EL (cell line): ENCODE measurements at regions not wholly inside any gene's neighbourhood (a gene's known extent, or its start where the extent isn't known, plus 50 kb on each side); places are given as distances from the start of the nearest gene placed in this dataset.
"Not testable (repeated sequence)": the region's sequence is repeated elsewhere in the genome, so short reads cannot be mapped to it uniquely, and the experiment has no call there.

ENCODE experiments used
- DNase-seq: peaks from one replicate; pipeline ENCODE4 v3.0.0-alpha.2; 2016

DNA sequence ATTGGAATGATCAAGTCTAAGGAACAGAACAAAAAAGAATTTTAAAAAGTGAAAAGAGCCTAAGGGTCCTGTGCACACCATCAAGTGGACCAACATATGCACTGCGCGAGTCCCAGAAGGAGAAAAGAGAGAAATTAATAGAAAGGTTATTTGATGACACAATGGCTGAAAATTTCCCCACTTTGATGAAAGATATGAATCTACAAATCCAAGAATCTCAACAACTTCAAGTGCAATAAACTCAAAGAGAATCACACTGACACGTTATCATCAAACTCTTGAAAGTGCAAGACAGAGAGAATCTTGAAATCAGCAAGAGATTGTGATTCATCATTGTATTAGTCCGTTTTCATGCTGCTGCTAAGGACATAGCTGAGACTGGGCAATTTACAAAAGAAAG, 230.8 kb downstream of the ADAMTS15 start:
- no peak for DNase-seq

- not testable (repeated sequence) for DNase-seq
These were observed 233.8 kb downstream of the SNX19 start for GRCh38 chr11:130682471-130682870.

DNA sequence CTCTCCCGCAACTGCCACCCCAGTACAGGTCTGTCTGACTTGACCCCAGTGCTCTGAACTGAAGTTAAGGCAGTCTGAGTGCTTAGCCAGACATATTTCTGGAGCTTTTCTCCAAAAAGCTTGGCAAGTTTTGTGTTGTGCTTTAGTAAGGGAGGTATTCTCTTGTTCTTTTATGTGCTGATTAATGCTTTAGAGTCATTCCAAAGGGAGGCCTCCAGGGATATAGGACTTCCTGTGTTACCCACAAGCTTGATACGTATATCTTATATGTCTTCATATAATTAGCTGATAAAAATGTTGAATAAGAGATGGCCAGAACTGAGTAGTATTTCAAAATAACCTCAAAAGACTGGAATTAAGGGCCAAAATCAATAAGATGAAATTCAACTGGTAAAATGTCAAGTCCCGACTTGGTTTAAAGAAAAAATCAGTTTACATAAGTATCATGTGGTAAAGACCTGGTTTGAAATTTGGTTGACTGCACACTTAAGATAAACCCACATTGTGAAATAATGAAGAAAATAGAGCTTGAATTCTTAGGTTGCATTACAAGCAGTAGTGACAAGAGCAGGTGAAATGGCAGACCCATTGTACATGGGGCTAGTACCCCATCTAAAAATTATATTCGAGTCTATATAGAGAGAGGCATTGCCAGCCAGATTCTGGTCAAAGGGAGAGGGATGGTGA, 226.9 kb downstream of the SNX19 start:
- no peak for DNase-seq

GRCh38 chr11:130691581-130691980, 224.7 kb downstream of the SNX19 start:
- no peak for DNase-seq

- no peak for DNase-seq
These were observed 224.1 kb downstream of the SNX19 start for GRCh38 chr11:130692220-130692619.

DNA sequence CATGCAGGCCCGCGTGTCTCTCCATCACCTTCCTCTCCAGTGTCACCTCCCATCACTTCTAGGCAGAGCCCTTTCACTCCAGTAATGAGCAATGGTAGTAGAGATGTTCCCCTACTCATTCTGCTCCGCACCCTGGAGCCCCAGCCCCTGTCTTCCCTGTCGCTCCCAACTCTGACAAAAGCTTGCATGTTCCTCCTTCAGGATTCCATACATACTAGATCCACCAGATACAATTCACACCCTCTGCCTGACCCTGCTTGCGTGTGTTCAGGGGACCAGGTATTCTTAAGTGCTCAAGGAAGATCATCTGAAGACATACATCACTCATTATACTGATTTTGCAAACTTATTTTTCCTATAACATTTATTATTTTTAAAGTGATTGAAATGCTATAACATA, 222.7 kb downstream of the SNX19 start:
- DNase-seq, result no peak

DNA sequence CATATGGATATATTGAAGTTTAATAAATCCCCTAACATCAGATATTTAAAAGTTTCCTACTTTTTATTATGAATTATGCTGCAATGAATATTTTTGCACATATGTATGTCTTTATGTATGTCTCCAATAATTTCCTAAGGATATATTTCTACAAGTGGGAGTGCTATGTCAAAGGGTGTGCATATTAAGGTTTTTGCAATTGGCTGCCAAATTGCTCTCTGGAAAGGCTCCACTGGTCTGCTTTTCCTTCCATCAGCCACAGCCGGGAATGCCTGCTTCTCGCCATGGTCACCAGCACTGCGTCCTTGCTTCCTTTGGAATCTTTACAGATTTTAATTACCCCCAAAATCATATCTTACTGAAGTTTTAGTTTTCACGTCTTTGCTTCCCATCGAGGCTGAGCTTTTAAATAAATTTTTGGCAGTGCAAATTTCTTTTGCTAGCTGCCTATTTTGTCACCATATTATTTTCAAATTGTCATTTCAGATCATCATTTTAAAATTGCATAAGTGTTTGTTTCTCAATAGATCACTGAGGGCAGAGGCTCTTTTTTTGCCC, 221.7 kb downstream of the SNX19 start:
- DNase-seq, result no peak

DNA sequence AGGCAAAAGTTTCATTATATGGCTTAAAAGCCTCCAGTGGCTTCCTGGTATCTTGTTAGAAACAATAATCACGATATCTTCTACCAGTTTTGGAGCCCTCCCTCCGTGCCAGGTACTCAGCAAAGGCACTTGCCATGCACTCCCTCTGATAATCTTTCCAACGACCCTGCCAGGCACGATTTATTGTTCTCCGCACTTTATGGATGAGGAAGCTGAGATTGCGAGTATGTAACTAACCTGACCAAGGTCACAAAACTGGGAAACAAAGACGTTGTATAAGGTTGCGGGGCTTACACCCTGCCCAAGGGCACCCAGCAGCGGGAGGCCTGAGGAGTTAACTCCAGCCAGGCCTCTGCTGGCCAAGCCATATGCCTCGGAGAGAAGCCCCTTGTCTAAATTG, 218.1 kb downstream of the SNX19 start:
- DNase-seq, result no peak

GRCh38 chr11:130699561-130699960, 216.7 kb downstream of the SNX19 start:
- DNase-seq, result no peak

- no peak for DNase-seq
These were observed 216.2 kb downstream of the SNX19 start for GRCh38 chr11:130700092-130700491.

GRCh38 chr11:130703489-130704190, 212.6 kb downstream of the SNX19 start:
- DNase-seq, result no peak

- no peak for DNase-seq
These were observed 210.4 kb downstream of the SNX19 start for GRCh38 chr11:130705670-130706421.

DNA sequence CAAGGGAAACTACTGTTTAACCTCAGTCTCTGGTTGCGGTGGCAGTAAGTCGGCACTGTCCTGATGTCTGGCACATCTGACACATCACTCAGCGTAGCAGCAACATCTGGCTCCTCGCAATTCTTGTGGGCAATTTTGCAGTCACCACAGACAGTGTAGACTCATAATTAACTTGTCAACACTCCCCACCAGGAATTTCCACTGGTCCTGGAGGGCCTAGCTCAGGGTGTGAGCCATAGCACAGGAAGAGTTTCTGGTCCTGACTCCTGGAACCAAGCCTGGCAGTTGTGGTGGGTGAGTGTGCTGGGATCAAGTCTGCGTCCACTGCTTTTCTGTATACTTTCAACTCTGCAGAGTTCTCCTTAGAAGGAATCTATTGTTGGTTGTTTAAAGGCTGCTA, 209.7 kb downstream of the SNX19 start:
- DNase-seq, result peak; percentile 64

GRCh38 chr11:130707217-130707616, 209.1 kb downstream of the SNX19 start:
- DNase-seq, result no peak

- DNase-seq, result no peak
These were observed 206.7 kb downstream of the SNX19 start for GRCh38 chr11:130709531-130709930.

DNA sequence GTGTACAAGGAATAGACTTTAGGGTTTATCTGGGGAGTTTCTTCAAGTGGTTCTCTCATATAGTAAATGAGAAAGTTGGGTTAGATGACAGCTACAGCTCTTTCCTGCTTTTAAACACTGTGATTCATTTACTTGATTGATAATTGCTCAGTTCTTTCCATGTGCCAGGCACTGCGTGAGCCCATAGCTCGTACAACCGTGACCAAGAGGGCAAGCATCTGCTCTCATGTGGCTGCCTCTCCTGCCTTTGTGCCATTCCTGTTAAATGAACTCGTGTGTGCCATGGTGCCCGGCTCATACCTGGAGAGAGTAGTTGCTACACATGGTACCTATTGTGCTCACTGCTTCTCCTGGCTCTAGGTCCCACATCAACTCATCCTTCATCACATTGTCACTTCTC, 206.3 kb downstream of the SNX19 start:
- no peak for DNase-seq

DNA sequence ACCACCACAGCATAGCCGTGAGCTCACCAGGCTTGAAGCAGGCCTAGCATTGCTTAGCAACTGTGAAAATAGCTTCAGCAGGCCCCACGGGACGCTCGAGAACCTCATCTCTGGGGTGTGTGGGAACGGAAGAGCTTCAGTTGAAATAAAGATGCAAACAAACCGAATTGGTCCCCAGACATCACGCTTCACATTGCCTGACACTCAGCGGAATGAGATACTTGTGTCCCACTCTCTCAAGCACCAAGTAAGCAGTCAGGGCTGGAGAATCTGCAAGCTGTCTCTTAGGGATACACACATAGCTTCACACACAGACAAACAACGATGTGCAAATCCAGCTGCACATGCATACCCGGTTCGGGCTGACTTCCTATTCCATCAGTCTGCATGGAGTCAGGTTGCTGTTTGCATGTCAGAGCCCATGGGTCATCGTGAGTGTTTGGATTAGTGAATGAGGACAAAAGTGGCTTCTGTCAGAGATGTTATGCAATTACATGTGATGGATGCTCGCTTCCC, 205.7 kb downstream of the SNX19 start:
- DNase-seq, result no peak

DNA sequence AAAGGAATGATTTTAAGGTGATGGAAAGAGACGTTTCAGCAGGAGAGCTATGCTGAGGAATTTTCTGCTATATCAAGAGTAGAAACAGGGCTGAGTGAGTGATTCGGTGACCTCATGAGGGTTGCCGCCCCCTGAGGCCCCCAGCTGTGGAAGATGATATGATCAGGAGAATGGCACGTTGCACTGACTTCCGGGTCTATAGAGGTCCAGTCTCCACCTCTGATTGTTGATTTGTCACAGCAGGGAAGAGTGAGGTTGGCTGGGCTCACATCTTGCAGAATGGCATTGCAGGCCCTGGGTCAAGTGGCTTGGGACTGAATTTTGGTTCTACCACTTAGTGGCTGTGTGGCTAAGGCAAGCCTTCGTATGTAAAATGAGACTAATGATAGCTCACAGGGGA, 205.1 kb downstream of the SNX19 start:
- DNase-seq, result peak; percentile 13

GRCh38 chr11:130712480-130712879, 203.8 kb downstream of the SNX19 start:
- no peak for DNase-seq

GRCh38 chr11:130715085-130715876, 201.0 kb downstream of the SNX19 start:
- DNase-seq, result no peak

- DNase-seq, result no peak
These were observed 200.4 kb downstream of the SNX19 start for GRCh38 chr11:130715877-130716220.

DNA sequence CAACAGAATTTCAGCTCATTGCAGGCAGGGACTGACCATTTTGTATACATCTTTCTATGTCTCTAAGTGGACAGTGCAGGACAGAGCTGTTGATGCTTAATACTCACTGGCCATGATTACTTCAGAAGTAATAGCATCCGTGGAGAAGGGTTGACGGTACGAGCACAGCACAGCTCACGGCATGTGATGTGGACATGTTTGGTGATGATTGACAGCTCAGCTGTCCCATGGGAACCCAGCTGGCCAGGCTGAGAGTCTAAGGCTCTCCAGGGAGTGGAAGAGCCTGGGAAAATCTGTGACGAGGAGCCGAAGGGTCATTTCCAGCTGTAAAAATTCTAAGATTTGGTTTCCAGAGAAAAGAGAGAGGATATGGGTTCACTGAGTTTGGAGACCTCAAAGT, 198.2 kb downstream of the SNX19 start:
- no peak for DNase-seq
